Neuronal stem cell (in vitro differentiated cells): ENCODE measurements at regions not wholly inside any gene's neighbourhood (a gene's known extent, or its start where the extent isn't known, plus 50 kb on each side); places are given as distances from the start of the nearest gene placed in this dataset.

ENCODE experiments used
- DNase-seq: peaks from one replicate; pipeline ENCODE4 v3.0.0-alpha.2; 2013; ENCODE audit warnings: low spot score
- H2AFZ ChIP-seq: one replicate; pipeline ENCODE4 v1.6.1; 2013; ENCODE audit warnings: mild to moderate bottlenecking, low read length, inconsistent platforms
- H2AK5ac ChIP-seq: 2 replicates; pipeline ENCODE4 v1.6.1; 2013; ENCODE audit warnings: low read depth, mild to moderate bottlenecking, inconsistent platforms, low read length, moderate library complexity, mixed read lengths
- H2BK120ac ChIP-seq: 2 replicates; pipeline ENCODE4 v1.6.1; 2013; ENCODE audit warnings: low read depth, mild to moderate bottlenecking, inconsistent platforms, low read length, moderate library complexity, mixed read lengths
- H2BK12ac ChIP-seq: one replicate; pipeline ENCODE4 v1.6.1; 2013; ENCODE audit warnings: low read length, inconsistent platforms
- H2BK15ac ChIP-seq: 2 replicates; pipeline ENCODE4 v1.6.1; 2013; ENCODE audit warnings: mild to moderate bottlenecking, low read length, inconsistent platforms, mixed read lengths
- H2BK5ac ChIP-seq: one replicate; pipeline ENCODE4 v1.6.1; 2013; ENCODE audit warnings: inconsistent platforms, mild to moderate bottlenecking, low read length, moderate library complexity
- H3K14ac ChIP-seq: one replicate; pipeline ENCODE4 v1.6.1; 2013; ENCODE audit warnings: low read length, inconsistent platforms
- H3K18ac ChIP-seq: 2 replicates; pipeline ENCODE4 v1.6.1; 2013; ENCODE audit warnings: low read length, inconsistent platforms
- H3K23ac ChIP-seq: 2 replicates; pipeline ENCODE4 v1.6.1; 2013; ENCODE audit warnings: low read depth, mild to moderate bottlenecking, mixed read lengths, low read length, inconsistent platforms; ENCODE audit not compliant: poor library complexity
- H3K27ac ChIP-seq: replicated peaks from 3 replicates; pipeline ENCODE4 v1.5.1; 2013; ENCODE audit warnings: low read length, inconsistent platforms
- H3K27me3 ChIP-seq, 3 experiments: 2 replicates each; pipeline ENCODE4 v1.6.1; 2013; ENCODE audit warnings: low read length in 3 of 3, mild to moderate bottlenecking in 2 of 3, inconsistent platforms in 1 of 3, low read depth in 1 of 3, mixed read lengths in 1 of 3, moderate library complexity in 1 of 3; ENCODE audit not compliant: control insufficient read depth in 3 of 3, insufficient read depth in 3 of 3
- H3K36me3 ChIP-seq, 2 donors: replicated peaks in 1 of 2; 2 replicates each; pipeline ENCODE4 v1.6.1; 2013; ENCODE audit warnings: low read length in 2 of 2; ENCODE audit not compliant: control insufficient read depth in 2 of 2, insufficient read depth in 2 of 2
- H3K4ac ChIP-seq: 2 replicates; pipeline ENCODE4 v1.6.1; 2013; ENCODE audit warnings: inconsistent platforms, mild to moderate bottlenecking, low read length, moderate library complexity
- H3K4me1 ChIP-seq, 2 donors: 1 replicate in 1 of 2; 2 replicates in 1 of 2; pipeline ENCODE4 v1.6.1; 2013; ENCODE audit warnings: low read length in 2 of 2, low read depth in 1 of 2; ENCODE audit not compliant: control insufficient read depth in 2 of 2, insufficient read depth in 1 of 2
- H3K4me2 ChIP-seq: one replicate; pipeline ENCODE4 v1.6.1; 2013; ENCODE audit warnings: mild to moderate bottlenecking, low read length, inconsistent platforms; ENCODE audit not compliant: insufficient read depth, poor library complexity, severe bottlenecking
- H3K4me3 ChIP-seq, 2 donors: 2 replicates each; pipeline ENCODE4 v1.5.1; 2013; ENCODE audit warnings: low read length in 2 of 2, mild to moderate bottlenecking in 2 of 2, inconsistent platforms in 1 of 2, moderate library complexity in 1 of 2
- H3K79me1 ChIP-seq: one replicate; pipeline ENCODE4 v1.6.1; 2013; ENCODE audit warnings: low read depth, mild to moderate bottlenecking, inconsistent platforms, low read length, moderate library complexity
- H3K9ac ChIP-seq: one replicate; pipeline ENCODE4 v1.6.1; 2013; ENCODE audit warnings: mild to moderate bottlenecking, low read depth, low read length, inconsistent platforms; ENCODE audit not compliant: poor library complexity
- H3K9me3 ChIP-seq, 2 donors: replicated peaks in 1 of 2; 2 replicates each; pipeline versions ENCODE3 to v1.6.1; 2013; ENCODE audit warnings: low read length in 2 of 2, mild to moderate bottlenecking in 2 of 2, inconsistent platforms in 1 of 2, low read depth in 1 of 2, mixed read lengths in 1 of 2, moderate library complexity in 1 of 2; ENCODE audit not compliant: control insufficient read depth in 2 of 2, insufficient read depth in 1 of 2
- H4K8ac ChIP-seq: one replicate; pipeline ENCODE4 v1.6.1; 2013; ENCODE audit warnings: low read depth, mild to moderate bottlenecking, inconsistent platforms, low read length, moderate library complexity
- H4K91ac ChIP-seq: one replicate; pipeline ENCODE4 v1.6.1; 2013; ENCODE audit warnings: low read length, low read depth, mild to moderate bottlenecking, inconsistent platforms; ENCODE audit not compliant: poor library complexity
- WGBS, 2 donors: extraction: QIAGEN DNeasy Blood & Tissue Kit; methylation state at CpG; one replicate each; pipeline ENCODE4 v1.1.7; 2013; ENCODE audit warnings: missing lambda C conversion rate in 2 of 2, mixed read lengths in 1 of 2; ENCODE audit not compliant: insufficient read length in 2 of 2, insufficient replicate concordance in 1 of 2; ENCODE audit errors: extremely low coverage in 2 of 2; 5-methylcytosine and 5-hydroxymethylcytosine counted together

GRCh38 chr2:39913648-39914461, 134.8 kb upstream of the THUMPD2 start:
- Histone ChIP-seq H3K79me1 (no peaks in the 10 kb centered on the region), H3K14ac (no peak overlapping the region), H2BK15ac (no peak overlapping the region), H2AFZ (peak overlapping the region; percentile 42), H3K23ac (no peak overlapping the region), H3K27ac (no peak overlapping the region), H3K4me2 (no peak overlapping the region), H4K8ac (no peak overlapping the region), H3K18ac (no peak overlapping the region), H3K9ac (no peak overlapping the region), H3K4ac (no peak overlapping the region), H4K91ac (no peak overlapping the region), H3K4me1 (no peaks in the 10 kb centered on the region), H2BK5ac (no peak overlapping the region), H2BK120ac (no peak overlapping the region), H3K4me3 (no peak overlapping the region), H3K36me3 (no peaks in the 10 kb centered on the region), H3K27me3 (no peaks in the 10 kb centered on the region), H3K9me3 (no peaks in the 10 kb centered on the region), H2AK5ac (no peak overlapping the region), H2BK12ac (no peak overlapping the region)
- no CpG with 5 or more reads among the region's 5 CpGs for WGBS, 2 donors
- peak; percentile 62 for DNase-seq

- H3K23ac ChIP-seq = no peak overlapping the region
- no peak overlapping the region for H3K4me2 ChIP-seq
- H2BK120ac ChIP-seq = no peak overlapping the region
- no peak overlapping the region for H3K14ac ChIP-seq
- H2BK15ac ChIP-seq = no peak overlapping the region
- H4K8ac ChIP-seq = no peak overlapping the region
- DNase-seq = no peak
- H3K27me3 ChIP-seq = no peaks in the 10 kb centered on the region
- peaks cover 2 to 6% of the 10 kb centered on the region in 2 donors for H3K9me3 ChIP-seq
- H3K4me3 ChIP-seq = no peak overlapping the region
- H3K27ac ChIP-seq = no peak overlapping the region
- H3K4ac ChIP-seq = no peak overlapping the region
- no peaks in the 10 kb centered on the region for H3K36me3 ChIP-seq
- no peak overlapping the region for H2AK5ac ChIP-seq
- no peak overlapping the region for H2AFZ ChIP-seq
- no peak overlapping the region for H2BK12ac ChIP-seq
- H3K4me1 ChIP-seq = no peaks in the 10 kb centered on the region
- H4K91ac ChIP-seq = no peak overlapping the region
- H2BK5ac ChIP-seq = no peak overlapping the region
- no peaks in the 10 kb centered on the region for H3K79me1 ChIP-seq
- no peak overlapping the region for H3K18ac ChIP-seq
- H3K9ac ChIP-seq = no peak overlapping the region
These were observed 123.0 kb upstream of the THUMPD2 start for GRCh38 chr2:39902103-39902502.

DNA sequence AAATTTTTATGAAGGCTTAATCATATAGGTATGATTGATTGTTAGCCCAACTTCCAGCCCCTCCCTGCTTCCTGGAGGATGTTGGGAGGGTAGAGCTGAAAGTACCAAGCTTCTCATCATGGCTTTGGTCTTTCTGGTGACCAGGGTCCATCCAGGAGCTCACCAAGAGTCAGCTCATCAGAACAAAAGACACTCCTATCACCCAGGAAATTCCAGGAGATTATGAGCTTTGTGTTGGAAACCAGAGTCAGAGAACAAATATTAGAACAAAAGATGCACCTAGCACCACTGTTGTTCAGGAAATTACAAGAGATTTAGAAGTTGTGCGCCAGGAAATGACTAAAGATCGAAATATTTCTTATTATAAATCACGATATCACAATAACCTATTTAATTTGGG, 119.9 kb upstream of the THUMPD2 start:
- Histone ChIP-seq H3K4ac (no peak overlapping the region), H2BK5ac (no peak overlapping the region), H3K4me1 (no peaks in the 10 kb centered on the region), H3K27ac (no peak overlapping the region), H2AFZ (no peak overlapping the region), H2BK120ac (no peak overlapping the region), H3K9ac (no peak overlapping the region), H4K8ac (no peak overlapping the region), H2BK12ac (no peak overlapping the region), H3K18ac (no peak overlapping the region), H3K79me1 (no peaks in the 10 kb centered on the region), H3K23ac (no peak overlapping the region), H3K4me2 (no peak overlapping the region), H3K14ac (no peak overlapping the region), H2BK15ac (no peak overlapping the region), H3K27me3 (no peaks in the 10 kb centered on the region), H3K4me3 (no peak overlapping the region), H3K36me3 (no peaks in the 10 kb centered on the region), H2AK5ac (no peak overlapping the region), H4K91ac (no peak overlapping the region), H3K9me3 (peaks cover 2 to 6% of the 10 kb centered on the region in 2 donors)
- WGBS, 2 donors = no CpG with 5 or more reads among the region's 3 CpGs
- no peak for DNase-seq

GRCh38 chr2:39897273-39897672, 118.2 kb upstream of the THUMPD2 start:
- no peak overlapping the region for H3K4me3 ChIP-seq
- no peaks in the 10 kb centered on the region for H3K36me3 ChIP-seq
- no peak overlapping the region for H3K23ac ChIP-seq
- DNase-seq = no peak
- no peak overlapping the region for H4K8ac ChIP-seq
- no peak overlapping the region for H2BK5ac ChIP-seq
- peaks cover 2 to 6% of the 10 kb centered on the region in 2 donors for H3K9me3 ChIP-seq
- H3K14ac ChIP-seq = no peak overlapping the region
- no peak overlapping the region for H3K18ac ChIP-seq
- no peak overlapping the region for H4K91ac ChIP-seq
- H2BK12ac ChIP-seq = no peak overlapping the region
- no peak overlapping the region for H2AK5ac ChIP-seq
- H3K27ac ChIP-seq = no peak overlapping the region
- no peak overlapping the region for H3K4me2 ChIP-seq
- H2AFZ ChIP-seq = no peak overlapping the region
- H3K9ac ChIP-seq = no peak overlapping the region
- H3K4ac ChIP-seq = no peak overlapping the region
- no peaks in the 10 kb centered on the region for H3K4me1 ChIP-seq
- H3K27me3 ChIP-seq = no peaks in the 10 kb centered on the region
- WGBS, 2 donors = no CpG with 5 or more reads among the region's 5 CpGs
- no peak overlapping the region for H2BK15ac ChIP-seq
- no peak overlapping the region for H2BK120ac ChIP-seq
- no peaks in the 10 kb centered on the region for H3K79me1 ChIP-seq
